ENCODE measurements at regions not wholly inside any gene's neighbourhood (a gene's known extent, or its start where the extent isn't known, plus 50 kb on each side); places are given as distances from the start of the nearest gene placed in this dataset.

DNA sequence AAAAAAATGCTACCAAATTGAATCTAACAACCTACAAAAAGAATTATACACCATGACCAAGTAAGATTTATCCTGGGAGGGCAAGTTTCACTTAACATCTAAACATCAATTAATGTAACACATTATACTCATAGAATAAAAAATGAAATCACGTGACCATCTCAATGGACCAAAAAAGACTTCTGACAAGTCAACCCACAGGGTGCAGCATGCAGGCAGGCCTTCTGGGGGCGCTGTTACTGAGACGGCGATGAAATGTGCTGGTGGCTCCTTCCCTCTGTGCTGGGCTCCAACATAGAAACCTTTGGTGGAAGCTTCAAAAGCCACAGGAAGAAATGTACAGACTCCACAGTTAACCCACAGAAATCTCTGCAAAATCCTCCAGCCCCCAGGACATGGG is 103.1 kb downstream of the INHBA start:
- ChIA-PET CTCF (no interaction called here), POLR2A (ENCODE audit: low non-redundant PET) (no interaction called here)
- TF ChIP-seq, protein P1, sequence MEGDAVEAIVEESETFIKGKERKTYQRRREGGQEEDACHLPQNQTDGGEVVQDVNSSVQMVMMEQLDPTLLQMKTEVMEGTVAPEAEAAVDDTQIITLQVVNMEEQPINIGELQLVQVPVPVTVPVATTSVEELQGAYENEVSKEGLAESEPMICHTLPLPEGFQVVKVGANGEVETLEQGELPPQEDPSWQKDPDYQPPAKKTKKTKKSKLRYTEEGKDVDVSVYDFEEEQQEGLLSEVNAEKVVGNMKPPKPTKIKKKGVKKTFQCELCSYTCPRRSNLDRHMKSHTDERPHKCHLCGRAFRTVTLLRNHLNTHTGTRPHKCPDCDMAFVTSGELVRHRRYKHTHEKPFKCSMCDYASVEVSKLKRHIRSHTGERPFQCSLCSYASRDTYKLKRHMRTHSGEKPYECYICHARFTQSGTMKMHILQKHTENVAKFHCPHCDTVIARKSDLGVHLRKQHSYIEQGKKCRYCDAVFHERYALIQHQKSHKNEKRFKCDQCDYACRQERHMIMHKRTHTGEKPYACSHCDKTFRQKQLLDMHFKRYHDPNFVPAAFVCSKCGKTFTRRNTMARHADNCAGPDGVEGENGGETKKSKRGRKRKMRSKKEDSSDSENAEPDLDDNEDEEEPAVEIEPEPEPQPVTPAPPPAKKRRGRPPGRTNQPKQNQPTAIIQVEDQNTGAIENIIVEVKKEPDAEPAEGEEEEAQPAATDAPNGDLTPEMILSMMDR (conservative IDR thresholded peaks at IDR 0.05; ENCODE audit: low read depth) = no peak
- H3K27ac ChIP-seq = no peak overlapping the region
- no peak for DNase-seq (ENCODE audit: low spot score)

DNA sequence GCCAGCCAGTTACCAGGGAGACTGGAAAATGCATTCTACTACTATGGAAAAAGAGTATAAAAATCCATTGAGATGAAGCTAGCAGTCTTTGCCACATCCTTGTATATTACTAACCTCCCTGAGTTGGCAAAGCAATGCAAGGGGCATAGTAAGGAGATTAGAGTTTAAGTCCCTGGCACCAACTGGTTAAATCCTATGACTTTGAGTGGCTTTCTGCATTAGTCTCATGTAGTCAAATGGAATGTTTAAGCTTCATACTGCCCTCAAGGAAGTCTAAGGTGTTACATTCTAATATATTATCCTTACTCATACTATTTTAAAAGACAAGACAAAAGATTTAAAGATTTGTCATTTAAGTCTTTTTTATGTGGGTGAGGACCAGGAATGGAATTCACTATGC is 110.1 kb downstream of the INHBA start:
- no peak overlapping the region for H3K27ac ChIP-seq
- ChIA-PET CTCF (interaction anchor here (1.2 kb wide), 1 partner anchor 69 kb away, joined by 3 read pairs; no protein-coding TSS in a partner anchor), POLR2A (ENCODE audit: low non-redundant PET) (no interaction called here)
- TF ChIP-seq, protein P1 (conservative IDR thresholded peaks at IDR 0.05; ENCODE audit: low read depth) = no peak
- DNase-seq (ENCODE audit: low spot score) = no peak

DNA sequence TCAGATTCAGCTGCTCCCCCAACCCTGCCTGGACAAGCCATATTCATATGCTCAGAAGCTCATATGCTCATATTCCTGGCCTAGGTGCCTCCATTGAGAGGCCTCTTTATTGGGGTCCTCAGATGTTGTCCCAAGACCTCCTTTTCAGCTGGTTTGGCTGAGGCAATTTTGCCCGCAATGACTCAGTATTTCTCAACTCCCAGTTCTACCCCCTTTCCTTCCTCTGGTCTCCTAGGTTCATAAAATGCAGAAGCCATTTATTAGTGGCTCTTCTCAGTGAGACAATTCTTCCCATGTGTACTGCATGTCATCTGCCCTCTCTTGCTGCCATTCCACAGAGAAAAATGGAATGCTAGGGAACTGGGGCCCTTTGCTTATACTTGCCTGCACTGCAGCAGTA is 110.7 kb downstream of the INHBA start:
- CTCF ChIA-PET = interaction anchor here (1.2 kb wide), 1 partner anchor 70 kb away, joined by 3 read pairs; no protein-coding TSS in a partner anchor
- H3K27ac ChIP-seq = no peak overlapping the region
- no peak for DNase-seq (ENCODE audit: low spot score)
- POLR2A ChIA-PET (ENCODE audit: low non-redundant PET) = no interaction called here
- TF ChIP-seq, protein P1 (conservative IDR thresholded peaks at IDR 0.05; ENCODE audit: low read depth) = no peak

DNA sequence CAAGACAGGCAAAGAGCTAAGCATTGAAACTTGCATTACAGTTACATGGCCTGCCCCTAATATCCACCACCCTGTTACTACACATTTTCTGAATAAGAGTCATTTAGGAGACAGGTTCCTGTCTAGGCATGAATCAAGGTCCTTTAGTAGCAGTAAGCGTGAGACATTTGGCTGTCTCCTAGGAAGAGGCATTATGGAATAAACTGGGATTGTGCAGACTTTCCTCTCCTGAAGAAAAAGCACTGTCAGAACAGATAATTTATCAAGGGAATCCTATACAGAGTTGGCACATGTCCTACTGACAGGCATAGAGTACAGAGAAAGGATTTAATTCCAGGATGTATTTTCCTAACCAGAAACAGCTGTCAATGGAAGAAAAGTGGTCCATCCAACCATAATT is 111.9 kb downstream of the INHBA start:
- no peak for DNase-seq (ENCODE audit: low spot score)
- ChIA-PET CTCF (no interaction called here), POLR2A (ENCODE audit: low non-redundant PET) (no interaction called here)
- TF ChIP-seq, protein P1 (conservative IDR thresholded peaks at IDR 0.05; ENCODE audit: low read depth) = no peak
- no peak overlapping the region for H3K27ac ChIP-seq

DNA sequence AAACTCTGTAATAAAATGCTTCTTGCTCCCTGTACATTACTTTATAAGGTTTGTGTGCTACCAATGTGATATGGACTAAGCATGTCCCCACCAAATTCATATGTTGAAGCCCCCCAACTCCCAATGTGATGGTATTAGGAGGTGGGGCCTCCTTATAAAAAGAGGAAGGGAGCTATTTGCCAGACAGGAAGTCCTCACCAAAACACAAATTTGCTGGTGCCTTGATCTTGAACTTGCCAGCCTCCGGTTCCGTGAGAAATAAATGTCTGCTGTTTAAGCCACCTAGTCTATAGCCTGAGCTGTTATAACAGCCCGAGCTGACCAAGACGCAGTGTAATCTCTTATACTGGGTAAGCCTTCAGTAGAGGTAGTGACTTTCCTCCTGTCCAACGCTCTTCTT is 114.5 kb downstream of the INHBA start:
- ChIA-PET CTCF (interaction anchor here (0.6 kb wide), 1 partner anchor 85 kb away, joined by 3 read pairs; no protein-coding TSS in a partner anchor), POLR2A (ENCODE audit: low non-redundant PET) (no interaction called here)
- no peak overlapping the region for H3K27ac ChIP-seq
- TF ChIP-seq, protein P1 (conservative IDR thresholded peaks at IDR 0.05; ENCODE audit: low read depth) = no peak
- DNase-seq (ENCODE audit: low spot score) = no peak

DNA sequence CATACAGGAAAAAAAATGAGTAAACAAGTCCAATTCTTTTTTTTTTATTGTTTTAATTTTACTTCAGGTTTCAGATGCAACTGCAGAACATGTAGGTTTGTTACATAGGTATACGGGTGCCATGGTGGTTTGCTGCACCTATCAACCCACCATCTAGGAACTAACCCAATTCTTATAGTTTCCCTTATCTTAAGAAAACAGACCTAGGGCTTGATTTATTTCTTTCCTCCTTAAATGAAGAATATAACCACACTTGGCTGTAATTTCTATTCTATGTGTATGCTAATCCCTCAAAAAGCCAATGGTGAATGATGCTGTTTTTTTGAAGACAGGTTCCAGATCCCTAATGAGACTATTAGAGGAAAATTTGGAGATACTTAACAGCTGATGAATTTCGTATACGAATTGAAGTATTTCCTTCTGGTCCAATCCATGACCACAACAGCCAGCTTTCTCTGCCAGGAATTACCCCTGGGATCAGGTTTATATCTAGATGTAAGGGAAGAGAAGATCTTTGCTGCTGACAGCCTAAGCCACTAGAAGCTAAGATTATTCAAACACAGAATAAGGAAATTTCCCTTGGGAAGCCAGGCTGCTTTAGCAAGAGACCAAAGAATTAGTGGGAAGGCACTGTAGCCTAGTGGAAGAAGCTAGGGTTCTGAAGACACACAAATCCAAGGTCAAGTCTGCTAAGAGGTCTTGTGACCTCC is 115.8 kb downstream of the INHBA start:
- no peak overlapping the region for H3K27ac ChIP-seq
- CTCF ChIA-PET = no interaction called here
- TF ChIP-seq, protein P1 (conservative IDR thresholded peaks at IDR 0.05; ENCODE audit: low read depth) = no peak
- POLR2A ChIA-PET (ENCODE audit: low non-redundant PET) = no interaction called here
- no peak for DNase-seq (ENCODE audit: low spot score)
